Adrenal gland (tissue), 9 donors: ENCODE measurements at regions not wholly inside any gene's neighbourhood (a gene's known extent, or its start where the extent isn't known, plus 50 kb on each side); places are given as distances from the start of the nearest gene placed in this dataset.

Experiments
- DNase-seq, 7 donors: peaks; one replicate each; pipeline ENCODE4 v3.0.0-alpha.2; 2019 to 2020
- H3K27ac ChIP-seq, 5 donors: fragments of 200-600 bp; sonication (generic) in 4 of 5; 1 replicate in 3 of 5; 2 replicates in 2 of 5; pipeline versions ENCODE4 v1.5.1 to v1.8.0; 2016 to 2020; ENCODE audit warnings: mild to moderate bottlenecking in 1 of 5
- H3K27me3 ChIP-seq: fragments of 200-600 bp; 2 replicates; pipeline ENCODE4 v1.8.0; 2021
- H3K36me3 ChIP-seq, 2 donors: fragments of 200-600 bp; replicated peaks in 1 of 2; 1 replicate in 1 of 2; 2 replicates in 1 of 2; pipeline versions ENCODE4 v1.5.1 to v1.8.0; 2018 to 2022
- H3K4me1 ChIP-seq, 2 donors: fragments of 200-600 bp; replicated peaks in 1 of 2; 1 replicate in 1 of 2; 2 replicates in 1 of 2; pipeline versions ENCODE4 v1.5.1 to v1.8.0; 2018 to 2021
- H3K4me3 ChIP-seq, 4 donors: fragments of 200-600 bp; sonication (generic) in 3 of 4; one replicate each; pipeline ENCODE4 v1.5.1; 2016 to 2018
- H3K9me3 ChIP-seq, 3 donors: fragments of 200-600 bp; sonication (generic) in 1 of 3; replicated peaks in 1 of 3; 1 replicate in 2 of 3; 2 replicates in 1 of 3; pipeline versions ENCODE4 v1.5.1 to v1.8.0; 2016 to 2021
- CTCF ChIP-seq, 6 experiments: fragments of 450-650 bp in 4 of 6; fragments of 200-600 bp in 2 of 6; sonication (generic) in 1 of 6; IDR thresholded peaks; 1 replicate in 5 of 6; 2 replicates in 1 of 6; pipeline versions ENCODE4 v1.5.1 to v1.8.0; 2016 to 2021; ENCODE audit warnings: antibody characterized with exemption in 6 of 6, mild to moderate bottlenecking in 2 of 6, moderate library complexity in 1 of 6
- POLR2A ChIP-seq, 2 donors: fragments of 450-650 bp; IDR thresholded peaks; one replicate each; pipeline ENCODE4 v1.6.1; 2017; ENCODE audit warnings: antibody characterized with exemption in 2 of 2, mild to moderate bottlenecking in 2 of 2, moderate library complexity in 1 of 2
- WGBS, 4 donors: extraction: QIAGEN DNeasy Blood & Tissue Kit in 2 of 4; methylation state at CpG; one replicate each; pipeline versions ENCODE4 v1.1.5 to v1.1.7; 2013 to 2017; 5-methylcytosine and 5-hydroxymethylcytosine counted together
- intact Hi-C, 2 donors: fragments of 100-400 bp; cut with DNase I; formaldehyde crosslinking; loops; one replicate each; pipeline versions ENCODE4 v1.14.1 to v1.15.0; 2022 to 2023
- donor health status: healthy with polysubstance abuse.
- donor health status: Bipolar disorder and iron deficiency.
- donor health status: DM: yes; HTN: yes; CAD: no.
- donor health status: DM: no; HTN: no; CAD: no.
- donor health status: DM: no; HTN: no; CAD: no.

GRCh38 chr1:209218113-209218512, 365.4 kb upstream of the CAMK1G start:
- no peak for TF ChIP-seq CTCF (IDR thresholded peaks at IDR 0.05)
- TF ChIP-seq POLR2A (IDR thresholded peaks at IDR 0.05): no peak
- DNase-seq: no peak

GRCh38 chr1:209218981-209219380, 364.5 kb upstream of the CAMK1G start:
- no peaks in the 10 kb centered on the region for H3K27me3 ChIP-seq
- H3K27ac ChIP-seq: no peak overlapping the region

More at GRCh38 chr1:209218113-209218512, 365.4 kb upstream of the CAMK1G start:
- Histone ChIP-seq H3K27me3 (peaks cover 8% of the 10 kb centered on the region), H3K4me3 (no peak overlapping the region), H3K27ac (no peak overlapping the region), H3K9me3 (no peaks in the 10 kb centered on the region), H3K36me3 (no peaks in the 10 kb centered on the region), H3K4me1 (no peaks in the 10 kb centered on the region)
- intact Hi-C loops: no loop called here

GRCh38 chr1:209219791-209220524, 363.6 kb upstream of the CAMK1G start:
- H3K27me3 ChIP-seq: no peaks in the 10 kb centered on the region
- 64 to 72% (median 71%) methylated on average over 15 to 16 of the region's 16 CpGs for WGBS, 4 donors
- H3K36me3 ChIP-seq: no peaks in the 10 kb centered on the region
- DNase-seq: peak in 1 of 7 donors; percentile 73
- peak overlapping the region in 1 of 5 donors; percentile 63 for H3K27ac ChIP-seq
- H3K9me3 ChIP-seq: no peaks in the 10 kb centered on the region
- no peak for TF ChIP-seq CTCF (IDR thresholded peaks at IDR 0.05)
- TF ChIP-seq POLR2A (IDR thresholded peaks at IDR 0.05): no peak
- H3K4me1 ChIP-seq: no peaks in the 10 kb centered on the region
- no peak overlapping the region for H3K4me3 ChIP-seq
- intact Hi-C loops: no loop called here

More at GRCh38 chr1:209218981-209219380, 364.5 kb upstream of the CAMK1G start:
- whole genome bisulfite sequencing, 4 donors: 73 to 83% (median 77%) methylated on average over 3 of the region's 3 CpGs
- no peaks in the 10 kb centered on the region for H3K9me3 ChIP-seq
- H3K36me3 ChIP-seq: no peaks in the 10 kb centered on the region
- intact Hi-C loops: no loop called here
- no peak for TF ChIP-seq CTCF (IDR thresholded peaks at IDR 0.05)
- no peak for DNase-seq
- H3K4me1 ChIP-seq: no peaks in the 10 kb centered on the region
- H3K4me3 ChIP-seq: no peak overlapping the region

GRCh38 chr1:209222826-209223225, 360.7 kb upstream of the CAMK1G start:
- DNase-seq: no peak
- H3K36me3 ChIP-seq: no peaks in the 10 kb centered on the region
- intact Hi-C loops: no loop called here
- no peaks in the 10 kb centered on the region for H3K27me3 ChIP-seq
- no peak overlapping the region for H3K4me3 ChIP-seq
- TF ChIP-seq CTCF (IDR thresholded peaks at IDR 0.05): no peak
- no peak for TF ChIP-seq POLR2A (IDR thresholded peaks at IDR 0.05)
- H3K9me3 ChIP-seq: no peaks in the 10 kb centered on the region
- WGBS, 4 donors: 77 to 89% (median 84%) methylated on average over 5 of the region's 5 CpGs
- no peaks in the 10 kb centered on the region for H3K4me1 ChIP-seq
- H3K27ac ChIP-seq: no peak overlapping the region
